B cell (primary cell): ENCODE measurements at regions not wholly inside any gene's neighbourhood (a gene's known extent, or its start where the extent isn't known, plus 50 kb on each side); places are given as distances from the start of the nearest gene placed in this dataset.

Source experiments
- ATAC-seq: fragments of 200-7000 bp; cut with Tn5 transposase; one replicate; pipeline ENCODE4 v1.10.0; 2021; ENCODE audit warnings: low read depth, mild to moderate bottlenecking, moderate number of reproducible peaks, moderate library complexity
- CTCF ChIA-PET: fragments of 350-600 bp; sonication (Branson Sonifier 250); formaldehyde crosslinking; loops from one replicate; lab custom pipeline; 2021; ENCODE audit warnings: antibody characterized with exemption, inconsistent platforms; lab: Charles Lee
- POLR2A ChIA-PET: fragments of 350-600 bp; sonication (Branson Sonifier 250); formaldehyde crosslinking; loops from one replicate; lab custom pipeline; 2021; ENCODE audit warnings: antibody characterized with exemption; lab: Charles Lee
- DNase-seq: peaks from one replicate; pipeline ENCODE4 v3.0.0; 2013
- H2AFZ ChIP-seq: 2 replicates; pipeline ENCODE4 v1.6.1; 2012; ENCODE audit warnings: mild to moderate bottlenecking, low read depth, low read length; ENCODE audit not compliant: insufficient read depth, poor library complexity, severe bottlenecking
- H3K27ac ChIP-seq, 2 donors: 1 replicate in 1 of 2; 2 replicates in 1 of 2; pipeline ENCODE4 v1.5.1; 2012 to 2013; ENCODE audit warnings: low read length in 2 of 2, mild to moderate bottlenecking in 2 of 2, moderate library complexity in 1 of 2
- H3K27me3 ChIP-seq, 4 experiments: fragments of 200-600 bp in 1 of 4; sonication (generic) in 1 of 4; replicated peaks in 1 of 4; 1 replicate in 2 of 4; 2 replicates in 2 of 4; pipeline versions ENCODE4 v1.6.1 to v1.7.0; 2013 to 2016; ENCODE audit warnings: low read length in 3 of 4, mild to moderate bottlenecking in 2 of 4, mixed read lengths in 1 of 4, moderate library complexity in 1 of 4; ENCODE audit not compliant: insufficient read depth in 4 of 4, control insufficient read depth in 3 of 4; ENCODE audit errors: control extremely low read depth in 1 of 4
- H3K36me3 ChIP-seq, 2 experiments: replicated peaks in 1 of 2; 1 replicate in 1 of 2; 2 replicates in 1 of 2; pipeline versions ENCODE4 v1.6.1 to v1.7.1; 2013; ENCODE audit warnings: low read length in 1 of 2; ENCODE audit not compliant: insufficient read depth in 2 of 2, control insufficient read depth in 1 of 2; ENCODE audit errors: control extremely low read depth in 1 of 2, extremely low read depth in 1 of 2
- H3K4me1 ChIP-seq, 2 donors: fragments of 200-600 bp in 1 of 2; sonication (generic) in 1 of 2; 1 replicate in 1 of 2; 2 replicates in 1 of 2; pipeline versions ENCODE4 v1.5.1 to v1.6.1; 2013 to 2017; ENCODE audit warnings: low read length in 2 of 2; ENCODE audit not compliant: control insufficient read depth in 2 of 2, insufficient read depth in 2 of 2
- H3K4me2 ChIP-seq: replicated peaks from 2 replicates; pipeline ENCODE3; 2012; ENCODE audit warnings: mild to moderate bottlenecking, low read depth, low read length; ENCODE audit not compliant: poor library complexity, severe bottlenecking
- H3K4me3 ChIP-seq, 5 experiments: fragments of 200-600 bp in 1 of 5; sonication (generic) in 1 of 5; 1 replicate in 3 of 5; 2 replicates in 2 of 5; pipeline versions ENCODE4 v1.5.1 to v1.7.0; 2011 to 2016; ENCODE audit warnings: low read length in 4 of 5, mild to moderate bottlenecking in 4 of 5, low read depth in 2 of 5, control low read depth in 1 of 5, moderate library complexity in 1 of 5; ENCODE audit not compliant: insufficient read depth in 1 of 5; ENCODE audit errors: control extremely low read depth in 1 of 5, extremely low read depth in 1 of 5
- H3K79me2 ChIP-seq: fragments of 200-600 bp; sonication (generic); one replicate; pipeline ENCODE4 v1.6.0; 2016; ENCODE audit warnings: low read length; ENCODE audit not compliant: control insufficient read depth, insufficient read depth
- H3K9ac ChIP-seq: fragments of 200-600 bp; sonication (generic); 2 replicates; pipeline ENCODE4 v1.6.1; 2017; ENCODE audit warnings: mild to moderate bottlenecking, low read length, moderate library complexity
- H3K9me3 ChIP-seq, 3 donors: one replicate each; pipeline versions ENCODE4 v1.6.1 to v1.7.1; 2013; ENCODE audit warnings: low read length in 2 of 3; ENCODE audit not compliant: control insufficient read depth in 2 of 3, insufficient read depth in 1 of 3; ENCODE audit errors: control extremely low read depth in 1 of 3
- H4K20me1 ChIP-seq: 2 replicates; pipeline ENCODE4 v1.6.0; 2012; ENCODE audit warnings: mild to moderate bottlenecking, low read length; ENCODE audit not compliant: insufficient read depth, control insufficient read depth, poor library complexity, severe bottlenecking
- H3K27ac Mint-ChIP-seq: one replicate; pipeline ENCODE4 v1.8.0; 2021; ENCODE audit warnings: mixed read lengths
- H3K27me3 Mint-ChIP-seq: one replicate; pipeline ENCODE4 v1.8.0; 2021; ENCODE audit warnings: mixed read lengths
- H3K4me1 Mint-ChIP-seq: one replicate; pipeline ENCODE4 v1.8.0; 2021; ENCODE audit warnings: mixed read lengths
- H3K4me3 Mint-ChIP-seq: one replicate; pipeline ENCODE4 v1.8.0; 2021; ENCODE audit warnings: mixed read lengths
- H3K9me3 Mint-ChIP-seq: one replicate; pipeline ENCODE4 v1.8.0; 2022; ENCODE audit warnings: mixed read lengths; ENCODE audit not compliant: insufficient read depth
- CTCF ChIP-seq: fragments of 200-600 bp; IDR thresholded peaks from one replicate; pipeline ENCODE4 v1.8.0; 2022; ENCODE audit warnings: antibody characterized with exemption, mild to moderate bottlenecking
- EZH2 ChIP-seq: IDR thresholded peaks from 2 replicates; pipeline ENCODE4 v1.6.1; 2012; ENCODE audit warnings: borderline replicate concordance, low read depth, mild to moderate bottlenecking, moderate library complexity, low read length; ENCODE audit not compliant: insufficient read depth, poor library complexity, severe bottlenecking
- WGBS: methylation state at CpG from one replicate; pipeline ENCODE4 v1.1.5; 2013; ENCODE audit warnings: missing lambda C conversion rate; ENCODE audit not compliant: insufficient coverage; 5-methylcytosine and 5-hydroxymethylcytosine counted together
- intact Hi-C: fragments of 100-400 bp; cut with micrococcal nuclease; formaldehyde crosslinking; loops from one replicate; pipeline ENCODE4 v1.10.0; 2022

DNA sequence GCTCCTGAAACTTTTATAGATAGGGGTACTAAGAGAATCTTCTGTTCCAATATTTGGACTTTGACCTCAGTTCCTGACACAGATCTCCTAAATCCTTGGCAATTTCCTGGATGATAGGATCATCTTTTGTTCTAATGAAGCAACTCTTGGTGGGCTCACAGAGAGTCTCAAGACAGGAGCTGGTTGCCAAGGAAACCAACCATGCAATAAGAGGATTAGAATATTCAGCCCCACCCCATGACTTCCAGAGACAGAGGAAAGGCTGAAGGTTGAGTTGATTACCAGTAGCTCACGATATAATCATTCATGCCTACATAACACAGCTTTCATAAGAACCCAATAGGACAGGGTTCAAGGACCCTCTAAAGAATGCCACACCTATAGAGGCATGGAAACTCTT lies 2050.2 kb upstream of the CDH6 start:
- Histone ChIP-seq H2AFZ (no peak overlapping the region), H4K20me1 (no peaks in the 10 kb centered on the region), H3K4me2 (no peak overlapping the region), H3K27me3 (no peaks in the 10 kb centered on the region), H3K4me3 (no peak overlapping the region), H3K79me2 (no peaks in the 10 kb centered on the region), H3K4me1 (no peaks in the 10 kb centered on the region), H3K36me3 (no peaks in the 10 kb centered on the region), H3K9ac (no peak overlapping the region), H3K27ac (no peak overlapping the region), H3K9me3 (no peaks in the 10 kb centered on the region)
- no peak for ATAC-seq
- intact Hi-C loops: no loop called here
- Mint-ChIP-seq H3K4me3 (no peak overlapping the region), H3K4me1 (no peaks in the 10 kb centered on the region), H3K27me3 (no peaks in the 10 kb centered on the region), H3K27ac (no peak overlapping the region), H3K9me3 (peaks cover 1% of the 10 kb centered on the region)
- POLR2A ChIA-PET: no interaction called here
- WGBS: no CpG with 5 or more reads among the region's 1 CpG
- TF ChIP-seq CTCF (no peak), EZH2 (no peak)
- CTCF ChIA-PET: no interaction called here
- no peak for DNase-seq

GRCh38 chr5:29134418-29134817 lies 2059.1 kb upstream of the CDH6 start:
- no peak for ATAC-seq
- H3K4me3 Mint-ChIP-seq: no peak overlapping the region
- intact Hi-C loops: no loop called here
- no peak overlapping the region for H3K9ac ChIP-seq
- no peak overlapping the region for H3K27ac Mint-ChIP-seq
- ChIA-PET POLR2A (no interaction called here), CTCF (no interaction called here)
- no peaks in the 10 kb centered on the region for H3K36me3 ChIP-seq
- no peaks in the 10 kb centered on the region for H3K27me3 ChIP-seq
- H3K79me2 ChIP-seq: no peaks in the 10 kb centered on the region
- H3K27me3 Mint-ChIP-seq: no peaks in the 10 kb centered on the region
- H3K27ac ChIP-seq: no peak overlapping the region
- peaks cover 0 to 3% (median 0%) of the 10 kb centered on the region in 3 donors for H3K9me3 ChIP-seq
- H3K4me2 ChIP-seq: no peak overlapping the region
- WGBS: 85% methylated on average over 2 of the region's 2 CpGs
- TF ChIP-seq CTCF (no peak), EZH2 (no peak)
- no peak overlapping the region for H2AFZ ChIP-seq
- H4K20me1 ChIP-seq: no peaks in the 10 kb centered on the region
- no peaks in the 10 kb centered on the region for H3K4me1 Mint-ChIP-seq
- no peak overlapping the region for H3K4me3 ChIP-seq
- H3K4me1 ChIP-seq: no peaks in the 10 kb centered on the region
- DNase-seq: no peak
- peaks cover 2% of the 10 kb centered on the region for H3K9me3 Mint-ChIP-seq
